MM.1S (cell line): ENCODE measurements at regions not wholly inside any gene's neighbourhood (a gene's known extent, or its start where the extent isn't known, plus 50 kb on each side); places are given as distances from the start of the nearest gene placed in this dataset.

Experiments
- DNase-seq: peaks from one replicate; pipeline ENCODE4 v3.0.0-alpha.2; 2015
- H2AFZ ChIP-seq: fragments of 300-600 bp; sonication (generic); 2 replicates; pipeline ENCODE4 v1.6.0; 2016; ENCODE audit warnings: antibody characterized with exemption, low read length
- H3F3A ChIP-seq: fragments of 300-600 bp; sonication (generic); 2 replicates; pipeline ENCODE4 v1.6.1; 2016; ENCODE audit warnings: mild to moderate bottlenecking, antibody characterized with exemption, low read length, moderate library complexity, mixed read lengths; ENCODE audit not compliant: insufficient read depth
- H3K27ac ChIP-seq: fragments of 300-600 bp; sonication (generic); 2 replicates; pipeline ENCODE4 v1.5.1; 2016; ENCODE audit warnings: mild to moderate bottlenecking, low read length
- H3K27me3 ChIP-seq: fragments of 300-600 bp; sonication (generic); replicated peaks from 2 replicates; pipeline ENCODE4 v1.6.0; 2016; ENCODE audit warnings: low read length; ENCODE audit not compliant: insufficient read depth
- H3K36me3 ChIP-seq: fragments of 300-600 bp; sonication (generic); replicated peaks from 2 replicates; pipeline ENCODE4 v1.6.1; 2016; ENCODE audit warnings: mild to moderate bottlenecking, low read length, mixed read lengths; ENCODE audit not compliant: insufficient read depth
- H3K4me1 ChIP-seq: fragments of 300-600 bp; sonication (generic); 2 replicates; pipeline ENCODE4 v1.6.1; 2016; ENCODE audit warnings: low read length, mixed read lengths
- H3K4me2 ChIP-seq: fragments of 300-600 bp; sonication (generic); 2 replicates; pipeline ENCODE4 v1.6.0; 2016; ENCODE audit warnings: low read depth, low read length
- H3K4me3 ChIP-seq: fragments of 300-600 bp; sonication (generic); 2 replicates; pipeline ENCODE4 v1.5.1; 2016; ENCODE audit warnings: low read length, mixed read lengths
- H3K79me2 ChIP-seq: fragments of 300-600 bp; sonication (generic); 2 replicates; pipeline ENCODE4 v1.6.1; 2016; ENCODE audit warnings: mixed run types, low read length, mixed read lengths
- H3K9ac ChIP-seq: fragments of 300-600 bp; sonication (generic); 2 replicates; pipeline ENCODE4 v1.6.1; 2016; ENCODE audit warnings: low read length, mixed read lengths
- H3K9me2 ChIP-seq: fragments of 300-600 bp; sonication (generic); replicated peaks from 2 replicates; pipeline ENCODE4 v1.6.1; 2016; ENCODE audit warnings: mild to moderate bottlenecking, low read length, mixed read lengths; ENCODE audit not compliant: insufficient read depth
- H3K9me3 ChIP-seq: fragments of 300-600 bp; sonication (generic); replicated peaks from 2 replicates; pipeline ENCODE4 v1.6.1; 2016; ENCODE audit warnings: mild to moderate bottlenecking, low read length, mixed read lengths; ENCODE audit not compliant: insufficient read depth
- H4K20me1 ChIP-seq: fragments of 300-600 bp; sonication (generic); 2 replicates; pipeline ENCODE4 v1.6.1; 2016; ENCODE audit warnings: mild to moderate bottlenecking, low read length, moderate library complexity, mixed read lengths; ENCODE audit not compliant: insufficient read depth
- CTCF ChIP-seq: fragments of 300-600 bp; sonication (generic); IDR thresholded peaks from 2 replicates; pipeline ENCODE4 v1.5.1; 2016; ENCODE audit warnings: antibody characterized with exemption, low read length, mixed read lengths
- EZH2 ChIP-seq: fragments of 300-600 bp; sonication (generic); optimal IDR thresholded peaks from 2 replicates; pipeline ENCODE3; 2017; ENCODE audit warnings: low read depth, mild to moderate bottlenecking, antibody characterized with exemption, low read length, mixed read lengths
- EZH2phosphoT487 ChIP-seq: fragments of 300-600 bp; sonication (generic); IDR thresholded peaks from 2 replicates; pipeline ENCODE4 v1.6.1; 2018; ENCODE audit warnings: antibody characterized with exemption, low read length

GRCh38 chr10:76727038-76727437, 910.6 kb downstream of the KCNMA1 start:
- no peak overlapping the region for H3K27ac ChIP-seq
- no peak for DNase-seq
- H3K4me2 ChIP-seq, result no peak overlapping the region
- TF ChIP-seq EZH2, result no peak
- TF ChIP-seq EZH2phosphoT487, result no peak
- TF ChIP-seq CTCF, result no peak
- H3K79me2 ChIP-seq, result no peaks in the 10 kb centered on the region
- H3K36me3 ChIP-seq, result no peaks in the 10 kb centered on the region
- H3K4me1 ChIP-seq, result no peaks in the 10 kb centered on the region
- H4K20me1 ChIP-seq, result no peaks in the 10 kb centered on the region
- no peak overlapping the region for H3K4me3 ChIP-seq
- no peaks in the 10 kb centered on the region for H3K27me3 ChIP-seq
- no peaks in the 10 kb centered on the region for H3K9me2 ChIP-seq
- H3K9ac ChIP-seq, result no peak overlapping the region
- no peaks in the 10 kb centered on the region for H3F3A ChIP-seq
- H3K9me3 ChIP-seq, result no peaks in the 10 kb centered on the region
- no peak overlapping the region for H2AFZ ChIP-seq

DNA sequence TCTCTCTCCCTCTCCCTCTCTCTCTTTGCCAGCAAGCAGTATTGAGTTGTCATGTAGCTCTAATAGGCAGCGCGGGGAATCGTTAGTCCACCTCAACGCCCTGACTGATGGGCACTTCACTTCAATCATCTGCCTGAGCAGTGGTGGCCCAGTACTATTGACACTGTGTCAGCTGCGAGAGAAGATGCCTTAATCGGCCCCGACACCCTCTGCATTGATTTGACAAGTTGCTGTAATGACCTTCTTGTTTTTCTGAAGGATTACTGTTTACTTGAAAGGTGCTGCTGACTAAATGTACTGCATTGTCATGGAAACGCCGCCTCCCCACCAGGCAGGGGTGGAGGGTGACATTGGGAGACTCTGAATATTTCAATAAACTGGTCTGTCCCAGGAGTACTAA, 913.8 kb downstream of the KCNMA1 start:
- H3K79me2 ChIP-seq, result no peaks in the 10 kb centered on the region
- no peaks in the 10 kb centered on the region for H3K36me3 ChIP-seq
- H3K4me3 ChIP-seq, result no peak overlapping the region
- no peaks in the 10 kb centered on the region for H4K20me1 ChIP-seq
- H3K4me2 ChIP-seq, result no peak overlapping the region
- H2AFZ ChIP-seq, result no peak overlapping the region
- no peak for TF ChIP-seq EZH2phosphoT487
- no peak for TF ChIP-seq EZH2
- no peak for TF ChIP-seq CTCF
- H3K4me1 ChIP-seq, result no peaks in the 10 kb centered on the region
- no peak overlapping the region for H3K27ac ChIP-seq
- H3K9me3 ChIP-seq, result no peaks in the 10 kb centered on the region
- no peak overlapping the region for H3K9ac ChIP-seq
- no peaks in the 10 kb centered on the region for H3F3A ChIP-seq
- no peak for DNase-seq
- H3K9me2 ChIP-seq, result no peaks in the 10 kb centered on the region
- no peaks in the 10 kb centered on the region for H3K27me3 ChIP-seq

DNA sequence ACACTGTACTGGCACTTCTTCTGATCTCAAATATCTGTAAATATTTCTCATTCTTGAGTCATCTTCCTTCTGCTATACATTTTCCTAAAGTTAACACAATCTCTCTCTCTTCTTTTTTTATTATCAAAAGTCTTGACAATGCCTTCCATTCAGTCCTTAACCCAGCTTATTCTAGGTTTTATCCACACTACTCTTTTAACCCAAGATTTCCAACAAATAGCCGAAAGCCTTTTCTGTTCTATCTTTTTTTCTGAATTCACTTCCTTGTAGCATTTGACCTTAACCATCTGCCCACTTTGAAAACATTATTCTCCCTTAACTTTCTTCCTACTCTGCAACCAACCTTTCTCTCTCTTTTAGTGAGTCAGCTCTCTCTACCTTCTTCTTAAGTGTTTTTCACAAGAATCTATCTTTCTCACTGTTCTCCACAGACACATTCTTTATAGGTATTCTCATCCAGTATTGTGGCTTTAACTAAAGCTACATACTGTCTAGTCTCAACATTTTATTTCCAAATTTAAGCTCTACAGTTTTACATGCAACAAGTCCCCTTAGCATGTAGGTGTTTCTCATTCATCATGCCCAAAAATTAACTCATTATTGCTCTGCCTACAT, 915.6 kb downstream of the KCNMA1 start:
- H3K27ac ChIP-seq, result no peak overlapping the region
- no peaks in the 10 kb centered on the region for H4K20me1 ChIP-seq
- TF ChIP-seq EZH2 (no peak), CTCF (no peak), EZH2phosphoT487 (no peak)
- H3K4me2 ChIP-seq, result no peak overlapping the region
- no peak overlapping the region for H3K4me3 ChIP-seq
- H3K4me1 ChIP-seq, result no peaks in the 10 kb centered on the region
- H3F3A ChIP-seq, result no peaks in the 10 kb centered on the region
- H3K9me3 ChIP-seq, result no peaks in the 10 kb centered on the region
- H3K9ac ChIP-seq, result no peak overlapping the region
- no peak overlapping the region for H2AFZ ChIP-seq
- no peak for DNase-seq
- H3K9me2 ChIP-seq, result no peaks in the 10 kb centered on the region
- no peaks in the 10 kb centered on the region for H3K36me3 ChIP-seq
- H3K27me3 ChIP-seq, result no peaks in the 10 kb centered on the region
- no peaks in the 10 kb centered on the region for H3K79me2 ChIP-seq
